IMR-90 (cell line): ENCODE measurements at regions not wholly inside any gene's neighbourhood (a gene's known extent, or its start where the extent isn't known, plus 50 kb on each side); places are given as distances from the start of the nearest gene placed in this dataset.

Experiments used
- ATAC-seq: fragments of 200-7000 bp; cut with Tn5 transposase; 2 replicates; pipeline ENCODE4 v1.9.1; 2020; ENCODE audit warnings: low read depth, mild to moderate bottlenecking, moderate library complexity
- BruUV-seq: library from RNA; stranded (reverse); fragments of 400-500 nt; replicated peaks from 2 replicates; lab custom pipeline; 2021; lab: Mats Ljungman, UMichigan
- CTCF ChIA-PET: fragments of 300-600 bp; formaldehyde crosslinking; extraction: SDS; loops from one replicate; lab custom pipeline; 2021; ENCODE audit warnings: antibody characterized with exemption; lab: Yijun Ruan, JAX
- POLR2A ChIA-PET: fragments of 300-600 bp; sonication (Branson Sonifier 250); formaldehyde crosslinking; loops from one replicate; lab custom pipeline; 2022; ENCODE audit warnings: antibody characterized with exemption; ENCODE audit not compliant: unreplicated experiment; lab: Charles Lee
- DNase-seq: peaks from one replicate; pipeline ENCODE4 v3.0.0; 2013
- H2AFZ ChIP-seq: replicated peaks from 2 replicates; pipeline ENCODE3; 2013; ENCODE audit warnings: low read length, mild to moderate bottlenecking; ENCODE audit not compliant: poor library complexity
- H2AK5ac ChIP-seq: 2 replicates; pipeline ENCODE4 v1.6.1; 2013; ENCODE audit warnings: low read depth, low read length, inconsistent platforms
- H2AK9ac ChIP-seq: replicated peaks from 2 replicates; pipeline ENCODE3; 2013; ENCODE audit warnings: mild to moderate bottlenecking, low read depth, low read length, moderate library complexity; ENCODE audit not compliant: poor library complexity
- H2BK120ac ChIP-seq: 2 replicates; pipeline ENCODE4 v1.6.1; 2013; ENCODE audit warnings: low read depth, low read length, inconsistent platforms
- H2BK15ac ChIP-seq: 3 replicates; pipeline ENCODE4 v1.6.1; 2013; ENCODE audit warnings: low read depth, low read length, inconsistent platforms
- H2BK20ac ChIP-seq: 2 replicates; pipeline ENCODE4 v1.6.1; 2013; ENCODE audit warnings: low read depth, mild to moderate bottlenecking, inconsistent platforms, low read length, moderate library complexity
- H2BK5ac ChIP-seq: 2 replicates; pipeline ENCODE4 v1.6.1; 2013; ENCODE audit warnings: mild to moderate bottlenecking, low read depth, low read length, inconsistent platforms; ENCODE audit not compliant: poor library complexity, severe bottlenecking
- H3K14ac ChIP-seq: replicated peaks from 2 replicates; pipeline ENCODE4 v1.6.1; 2013; ENCODE audit warnings: low read depth, low read length, inconsistent platforms
- H3K18ac ChIP-seq: 2 replicates; pipeline ENCODE4 v1.6.1; 2013; ENCODE audit warnings: low read depth, low read length, control low read depth
- H3K23ac ChIP-seq: 2 replicates; pipeline ENCODE4 v1.6.1; 2013; ENCODE audit warnings: low read depth, low read length, inconsistent platforms
- H3K27ac ChIP-seq: 2 replicates; pipeline ENCODE4 v1.5.1; 2013; ENCODE audit warnings: mild to moderate bottlenecking, control low read depth, low read length; ENCODE audit not compliant: insufficient read depth
- H3K27me3 ChIP-seq: 2 replicates; pipeline ENCODE4 v1.6.1; 2013; ENCODE audit warnings: low read length; ENCODE audit not compliant: control insufficient read depth, insufficient read depth
- H3K36me3 ChIP-seq: 2 replicates; pipeline ENCODE4 v1.6.1; 2013; ENCODE audit warnings: low read length, mixed read lengths; ENCODE audit not compliant: control insufficient read depth, insufficient read depth
- H3K4ac ChIP-seq: 2 replicates; pipeline ENCODE4 v1.6.1; 2013; ENCODE audit warnings: low read depth, low read length, inconsistent platforms
- H3K4me1 ChIP-seq: 2 replicates; pipeline ENCODE4 v1.6.1; 2013; ENCODE audit warnings: low read length, mixed read lengths; ENCODE audit not compliant: control insufficient read depth, insufficient read depth
- H3K4me2 ChIP-seq: 2 replicates; pipeline ENCODE4 v1.6.1; 2013; ENCODE audit warnings: low read depth, mild to moderate bottlenecking, control low read depth, low read length, moderate library complexity
- H3K4me3 ChIP-seq: 2 replicates; pipeline ENCODE4 v1.5.1; 2013; ENCODE audit warnings: low read depth, mild to moderate bottlenecking, control low read depth, low read length, moderate library complexity; ENCODE audit not compliant: insufficient read depth
- H3K56ac ChIP-seq: 2 replicates; pipeline ENCODE4 v1.6.1; 2013; ENCODE audit warnings: low read length, inconsistent platforms; ENCODE audit not compliant: insufficient read depth; ENCODE audit errors: extremely low read depth
- H3K79me1 ChIP-seq, 2 experiments: 2 replicates each; pipeline ENCODE4 v1.6.1; 2013; ENCODE audit warnings: low read length in 2 of 2, inconsistent platforms in 1 of 2, low read depth in 1 of 2
- H3K9ac ChIP-seq: 2 replicates; pipeline ENCODE4 v1.6.1; 2013; ENCODE audit warnings: low read depth, low read length, control low read depth
- H3K9me1 ChIP-seq: 2 replicates; pipeline ENCODE4 v1.6.1; 2013; ENCODE audit warnings: low read length, inconsistent platforms; ENCODE audit not compliant: insufficient read depth
- H3K9me3 ChIP-seq: 2 replicates; pipeline ENCODE4 v1.6.1; 2013; ENCODE audit warnings: low read length; ENCODE audit not compliant: control insufficient read depth, insufficient read depth
- H4K20me1 ChIP-seq: 2 replicates; pipeline ENCODE4 v1.6.1; 2013; ENCODE audit warnings: low read length, inconsistent platforms; ENCODE audit not compliant: insufficient read depth
- H4K5ac ChIP-seq: 2 replicates; pipeline ENCODE4 v1.6.1; 2013; ENCODE audit warnings: mild to moderate bottlenecking, low read depth, low read length, control low read depth
- H4K8ac ChIP-seq, 2 experiments: 2 replicates each; pipeline ENCODE4 v1.6.1; 2013; ENCODE audit warnings: low read depth in 2 of 2, low read length in 2 of 2, control low read depth in 1 of 2, inconsistent platforms in 1 of 2
- H4K91ac ChIP-seq: 2 replicates; pipeline ENCODE4 v1.6.1; 2013; ENCODE audit warnings: low read depth, low read length, inconsistent platforms; ENCODE audit not compliant: insufficient read depth
- CEBPB ChIP-seq: IDR thresholded peaks from 2 replicates; pipeline ENCODE4 v1.6.1; 2012; ENCODE audit warnings: low read depth, low read length, improper control_type of control experiment
- CHD1 ChIP-seq: IDR thresholded peaks from 2 replicates; pipeline ENCODE4 v1.6.1; 2012; ENCODE audit warnings: low read depth, low read length, improper control_type of control experiment
- CTCF ChIP-seq: conservative IDR thresholded peaks from 2 replicates; pipeline ENCODE4 v1.5.1; 2012; ENCODE audit warnings: mild to moderate bottlenecking, low read depth, low read length, improper control_type of control experiment
- NFE2L2 ChIP-seq: fragments of 150-350 bp; IDR thresholded peaks from 2 replicates; pipeline ENCODE4 v1.6.1; 2016; ENCODE audit warnings: low read depth, mild to moderate bottlenecking, low read length
- RAD21 ChIP-seq: IDR thresholded peaks from 2 replicates; pipeline ENCODE4 v1.6.1; 2012; ENCODE audit warnings: low read length, improper control_type of control experiment
- RFX5 ChIP-seq: IDR thresholded peaks from 2 replicates; pipeline ENCODE4 v1.8.0; 2012; ENCODE audit warnings: low read depth, mild to moderate bottlenecking, low read length, moderate library complexity
- WGBS, 2 experiments: methylation state at CpG; one replicate each; pipeline versions ENCODE4 v1.1.5 to v1.1.7; 2013; ENCODE audit warnings: missing lambda C conversion rate in 2 of 2; ENCODE audit not compliant: insufficient read length in 1 of 2; ENCODE audit errors: extremely low coverage in 2 of 2; 5-methylcytosine and 5-hydroxymethylcytosine counted together
- dilution Hi-C: fragments of 300-500 bp; cut with HindIII; formaldehyde crosslinking; loops from one replicate; pipeline ENCODE4 v1.14.3; 2018; ENCODE audit warnings: low sequenced_read_pairs; ENCODE audit not compliant: unreplicated experiment
- in situ Hi-C: fragments of 300-500 bp; cut with MboI; formaldehyde crosslinking; loops from 3 replicates; pipeline ENCODE4 v1.14.3; 2019; ENCODE audit warnings: low sequenced_read_pairs, inconsistent platforms, mixed read lengths
- intact Hi-C: fragments of 100-400 bp; cut with micrococcal nuclease; formaldehyde crosslinking; loops from 2 replicates; pipeline ENCODE4 v1.10.0; 2022
- TF ChIP-seq, protein P1 (sequence below): fragments of 150-350 bp; IDR thresholded peaks from 2 replicates; pipeline ENCODE4 v1.6.1; 2017; ENCODE audit warnings: mild to moderate bottlenecking, antibody characterized with exemption, low read length, low read depth

- POLR2A ChIA-PET = no interaction called here
- H3K14ac ChIP-seq = no peak overlapping the region
- no peak overlapping the region for H4K8ac ChIP-seq
- DNase-seq = no peak
- H4K5ac ChIP-seq = no peak overlapping the region
- H3K4me3 ChIP-seq = no peak overlapping the region
- H4K91ac ChIP-seq = no peak overlapping the region
- intact Hi-C loops (no loop called here), dilution Hi-C loops (no loop called here), in situ Hi-C loops (no loop called here)
- ATAC-seq = no peak
- H3K56ac ChIP-seq = no peak overlapping the region
- H3K36me3 ChIP-seq = no peaks in the 10 kb centered on the region
- no peaks in the 10 kb centered on the region for H4K20me1 ChIP-seq
- no peaks in the 10 kb centered on the region for H3K79me1 ChIP-seq
- H3K4ac ChIP-seq = no peak overlapping the region
- CTCF ChIA-PET = no interaction called here
- no peak overlapping the region for H3K9ac ChIP-seq
- no peak overlapping the region for H2AK9ac ChIP-seq
- H2AFZ ChIP-seq = no peak overlapping the region
- H2BK120ac ChIP-seq = no peak overlapping the region
- H3K9me3 ChIP-seq = no peaks in the 10 kb centered on the region
- H3K27ac ChIP-seq = no peak overlapping the region
- no TSS peak for BruUV-seq
- H2BK15ac ChIP-seq = no peak overlapping the region
- H3K18ac ChIP-seq = no peak overlapping the region
- no peaks in the 10 kb centered on the region for H3K9me1 ChIP-seq
- H2BK20ac ChIP-seq = no peak overlapping the region
- no peaks in the 10 kb centered on the region for H3K27me3 ChIP-seq
- H2BK5ac ChIP-seq = no peak overlapping the region
- TF ChIP-seq CHD1 = no peak
- no peak for TF ChIP-seq NFE2L2
- TF ChIP-seq, protein P1, sequence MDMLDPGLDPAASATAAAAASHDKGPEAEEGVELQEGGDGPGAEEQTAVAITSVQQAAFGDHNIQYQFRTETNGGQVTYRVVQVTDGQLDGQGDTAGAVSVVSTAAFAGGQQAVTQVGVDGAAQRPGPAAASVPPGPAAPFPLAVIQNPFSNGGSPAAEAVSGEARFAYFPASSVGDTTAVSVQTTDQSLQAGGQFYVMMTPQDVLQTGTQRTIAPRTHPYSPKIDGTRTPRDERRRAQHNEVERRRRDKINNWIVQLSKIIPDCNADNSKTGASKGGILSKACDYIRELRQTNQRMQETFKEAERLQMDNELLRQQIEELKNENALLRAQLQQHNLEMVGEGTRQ = no peak
- TF ChIP-seq RFX5 = no peak
- TF ChIP-seq RAD21 = no peak
- no peak for TF ChIP-seq CTCF
- TF ChIP-seq CEBPB = no peak
- no CpG with 5 or more reads among the region's 2 CpGs for WGBS, 2 experiments
- no peaks in the 10 kb centered on the region; the same call in 1 of the 2 replicates for H3K4me1 ChIP-seq
- no peak overlapping the region for H3K4me2 ChIP-seq
- H2AK5ac ChIP-seq = no peak overlapping the region
- H3K23ac ChIP-seq = no peak overlapping the region
These were observed 466.7 kb downstream of the NFIB start for GRCh38 chr9:13847270-13847669.
